ENCODE measurements at regions not wholly inside any gene's neighbourhood (a gene's known extent, or its start where the extent isn't known, plus 50 kb on each side); places are given as distances from the start of the nearest gene placed in this dataset.

- no TSS peak for BruUV-seq (replicated peaks)
- no peaks in the 10 kb centered on the region for H3K4me1 ChIP-seq (replicated peaks in 1 of 2; ENCODE audit: control insufficient read depth in 2 of 2, insufficient read depth in 2 of 2, low read length in 2 of 2)
- no peak overlapping the region for H3K4me2 ChIP-seq (ENCODE audit: insufficient read depth, low read length)
- 0% methylated on average over 2 of the region's 2 CpGs for WGBS (ENCODE audit: insufficient coverage, low coverage, missing lambda C conversion rate)
- H2AFZ ChIP-seq (ENCODE audit: low read depth, low read length), result no peak overlapping the region
- H3K9me3 ChIP-seq (replicated peaks; ENCODE audit: control insufficient read depth, insufficient read depth, low read depth, low read length), result no peaks in the 10 kb centered on the region
- H3K79me2 ChIP-seq (ENCODE audit: control insufficient read depth, insufficient read depth, low read length), result no peaks in the 10 kb centered on the region
- in situ Hi-C loops (cut with MboI) (no loop called here), intact Hi-C loops (cut with micrococcal nuclease) (no loop called here)
- H4K20me1 ChIP-seq (replicated peaks; ENCODE audit: control insufficient read depth, insufficient read depth, low read length), result no peaks in the 10 kb centered on the region
- DNase-seq (ENCODE audit: extremely low read depth in 1 of 4, low spot score in 3 of 4), result no peak
- no peaks in the 10 kb centered on the region for H3K36me3 ChIP-seq (ENCODE audit: control insufficient read depth, insufficient read depth, low read length)
- no peak for ATAC-seq
- no peaks in the 10 kb centered on the region for H3K27me3 ChIP-seq (ENCODE audit: control insufficient read depth in 2 of 2, insufficient read depth in 2 of 2, low read length in 2 of 2)
- POLR2A ChIA-PET, result no interaction called here
- TF ChIP-seq POLR2AphosphoS2 (IDR thresholded peaks at IDR 0.05; ENCODE audit: low read length) (no peak), KLF1 (tag; IDR thresholded peaks at IDR 0.05) (no peak), TFE3 (CRISPR knock-in tag; IDR thresholded peaks at IDR 0.05) (peak; percentile 25; the same call in 1 of the 2 replicates), GTF3C2 (IDR thresholded peaks at IDR 0.05; ENCODE audit: borderline replicate concordance, extremely low read depth, insufficient read length) (no peak)
- H3K9me1 ChIP-seq (ENCODE audit: control insufficient read depth, insufficient read depth, low read length), result no peaks in the 10 kb centered on the region
- CTCF ChIA-PET (ENCODE audit: low intra/inter-chr PET ratio), result no interaction called here
- no peak overlapping the region for H3K4me3 ChIP-seq
- no peak overlapping the region for H3K27ac ChIP-seq (ENCODE audit: extremely low read depth, low read depth, low read length)
- no peak for FAIRE-seq
- H3K9ac ChIP-seq (ENCODE audit: insufficient read depth in 1 of 2, low read depth in 2 of 2, low read length in 2 of 2), result no peak overlapping the region
These were observed 140.4 kb upstream of the SLC24A3 start for GRCh38 chr20:19071902-19072498.
